Gastrocnemius medialis (tissue), 4 donors: ENCODE measurements at regions not wholly inside any gene's neighbourhood (a gene's known extent, or its start where the extent isn't known, plus 50 kb on each side); places are given as distances from the start of the nearest gene placed in this dataset.

Experiments used
- CTCF ChIP-seq, 5 experiments: fragments of 450-650 bp in 3 of 5; fragments of 200-600 bp in 2 of 5; sonication (generic) in 2 of 5; IDR thresholded peaks in 4 of 5; conservative IDR thresholded peaks in 1 of 5; 1 replicate in 4 of 5; 2 replicates in 1 of 5; pipeline ENCODE4 v1.5.1; 2016 to 2019; ENCODE audit warnings: antibody characterized with exemption in 5 of 5, mild to moderate bottlenecking in 3 of 5, moderate library complexity in 3 of 5
- POLR2A ChIP-seq, 2 donors: fragments of 450-650 bp; IDR thresholded peaks; one replicate each; pipeline ENCODE4 v1.6.1; 2017; ENCODE audit warnings: antibody characterized with exemption in 2 of 2, mild to moderate bottlenecking in 2 of 2, moderate library complexity in 2 of 2

GRCh38 chr20:26167499-26167898 is 470.8 kb upstream of the ZNF337 start:
- TF ChIP-seq CTCF (IDR thresholded peaks at IDR 0.05 in 4 of 5, conservative IDR thresholded peaks at IDR 0.05 in 1 of 5) (no peak), POLR2A (IDR thresholded peaks at IDR 0.05) (no peak)
